Stimulated activated CD8-positive, alpha-beta memory T cell treated with anti-CD3 and anti-CD28 coated beads, Interleukin-4, amount 100 ng/mL, for 4 hours (primary cell): ENCODE measurements at regions not wholly inside any gene's neighbourhood (a gene's known extent, or its start where the extent isn't known, plus 50 kb on each side); places are given as distances from the start of the nearest gene placed in this dataset.
"Not testable (repeated sequence)": the region's sequence is repeated elsewhere in the genome, so short reads cannot be mapped to it uniquely, and the experiment has no call there.

Source experiments
- DNase-seq, 2 donors: peaks; one replicate each; pipeline ENCODE4 v3.0.0-alpha.2; 2020; ENCODE audit warnings: low read depth in 2 of 2, low spot score in 1 of 2

DNA sequence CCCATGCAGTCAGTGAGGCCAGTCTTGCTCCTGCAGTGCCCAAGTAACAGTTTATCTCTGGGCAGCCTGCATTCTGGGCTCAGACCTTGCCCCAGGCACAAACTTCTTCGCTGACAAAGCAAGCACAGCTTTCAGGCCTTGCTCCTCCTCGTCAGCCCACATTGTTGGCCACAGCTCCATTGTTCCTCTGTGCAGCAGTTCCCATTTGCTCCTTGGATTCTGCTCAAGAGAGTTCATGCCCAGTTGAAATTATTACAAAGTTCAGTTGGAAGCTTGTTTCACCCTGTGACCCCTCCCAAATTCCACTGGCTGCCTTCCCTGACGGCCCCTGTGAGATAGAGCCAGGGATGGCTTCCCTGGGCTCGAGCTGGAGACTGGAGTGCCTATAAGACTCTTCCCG lies 163.4 kb upstream of the DDHD1 start:
- no peak for DNase-seq

DNA sequence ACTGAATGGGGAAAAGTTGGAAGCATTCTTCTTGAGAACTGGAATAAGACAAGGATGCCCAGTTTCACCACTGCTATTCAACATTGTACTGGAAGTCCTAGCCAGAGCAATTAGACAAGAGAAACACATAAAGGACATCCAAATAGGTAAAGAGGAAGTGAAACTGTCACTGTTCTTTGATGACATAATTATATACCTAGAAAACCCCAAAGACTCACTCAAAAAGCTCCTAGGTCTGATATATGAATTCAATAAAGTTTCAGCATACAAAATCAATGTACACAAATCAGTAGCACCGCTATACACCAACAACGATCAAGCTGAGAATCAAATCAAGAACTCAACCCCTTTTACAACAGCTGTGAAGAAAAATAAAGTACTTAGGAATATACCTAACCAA lies 157.3 kb upstream of the DDHD1 start:
- no peak for DNase-seq

DNA sequence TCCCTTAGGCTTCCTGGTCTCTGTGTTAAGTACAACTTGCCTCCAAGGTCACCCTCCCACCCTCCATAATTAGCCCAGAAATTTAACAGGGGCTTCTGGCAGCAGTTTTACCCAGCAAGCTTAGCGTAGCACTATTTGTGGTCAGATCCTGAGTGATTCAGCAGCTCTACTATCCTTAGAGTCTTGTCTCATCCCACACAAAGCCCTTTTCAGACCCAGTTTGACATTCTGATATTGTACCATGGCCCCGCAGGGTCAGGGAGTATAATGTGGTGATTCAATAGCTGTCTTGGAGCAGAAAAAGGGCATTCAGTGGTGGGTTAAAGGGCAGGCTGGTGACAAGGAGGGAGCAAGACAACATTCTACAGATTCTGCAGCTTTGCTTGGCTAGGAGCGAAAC lies 153.8 kb upstream of the DDHD1 start:
- DNase-seq: no peak

DNA sequence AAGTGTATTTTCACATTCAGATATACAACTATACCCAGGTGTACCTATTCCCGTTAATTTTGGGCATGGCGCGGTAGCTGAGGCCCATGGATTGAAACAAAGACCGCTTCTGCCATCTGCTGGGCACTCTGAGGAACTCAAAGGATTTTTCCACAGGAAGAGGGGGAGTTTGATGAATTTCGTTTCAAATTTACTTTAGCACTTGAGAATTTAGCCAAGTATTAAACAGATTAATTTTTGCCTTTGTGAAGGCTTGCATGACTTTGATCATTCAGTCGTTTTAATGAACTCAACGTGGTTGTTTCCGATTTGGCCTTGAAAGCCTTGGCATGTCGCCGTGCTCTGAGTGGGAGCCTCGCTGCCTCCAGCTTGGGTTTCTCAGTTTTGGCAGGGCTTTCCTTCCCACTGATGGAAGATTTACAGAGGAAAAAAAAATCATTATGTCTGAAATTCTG lies 153.2 kb upstream of the DDHD1 start:
- peak in 1 of 2 donors; percentile 5 for DNase-seq

DNA sequence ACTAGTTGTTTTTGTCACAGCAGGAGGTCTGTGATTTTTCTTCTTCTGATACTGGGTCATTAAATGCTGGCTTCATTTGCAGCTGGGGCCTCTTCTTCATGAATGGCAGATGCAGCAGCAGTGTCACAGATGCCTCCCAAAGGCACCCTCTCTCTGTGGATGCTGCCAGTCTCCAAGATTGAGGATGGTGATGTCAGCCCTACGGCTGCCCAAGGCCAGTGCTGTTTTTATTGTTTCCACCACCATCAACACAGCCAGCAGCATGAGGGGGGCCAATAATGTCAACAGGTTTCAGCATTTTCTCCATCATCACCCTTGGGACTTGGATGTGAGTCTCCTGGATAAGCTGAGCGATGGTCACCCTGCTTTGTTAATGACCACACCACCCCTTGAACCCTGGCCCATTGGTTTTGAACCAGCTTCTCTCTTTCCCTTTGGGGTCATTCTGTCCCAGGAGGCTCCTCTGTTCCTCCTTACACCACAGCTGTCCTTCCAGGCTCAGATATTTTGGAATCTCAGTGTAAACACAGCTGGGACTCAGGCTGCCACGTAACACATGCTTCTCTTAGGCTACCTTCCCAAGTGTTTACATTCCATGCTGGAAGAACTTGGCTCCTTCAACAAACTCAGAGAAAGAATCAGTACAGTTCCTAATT lies 151.7 kb upstream of the DDHD1 start:
- no peak for DNase-seq

DNA sequence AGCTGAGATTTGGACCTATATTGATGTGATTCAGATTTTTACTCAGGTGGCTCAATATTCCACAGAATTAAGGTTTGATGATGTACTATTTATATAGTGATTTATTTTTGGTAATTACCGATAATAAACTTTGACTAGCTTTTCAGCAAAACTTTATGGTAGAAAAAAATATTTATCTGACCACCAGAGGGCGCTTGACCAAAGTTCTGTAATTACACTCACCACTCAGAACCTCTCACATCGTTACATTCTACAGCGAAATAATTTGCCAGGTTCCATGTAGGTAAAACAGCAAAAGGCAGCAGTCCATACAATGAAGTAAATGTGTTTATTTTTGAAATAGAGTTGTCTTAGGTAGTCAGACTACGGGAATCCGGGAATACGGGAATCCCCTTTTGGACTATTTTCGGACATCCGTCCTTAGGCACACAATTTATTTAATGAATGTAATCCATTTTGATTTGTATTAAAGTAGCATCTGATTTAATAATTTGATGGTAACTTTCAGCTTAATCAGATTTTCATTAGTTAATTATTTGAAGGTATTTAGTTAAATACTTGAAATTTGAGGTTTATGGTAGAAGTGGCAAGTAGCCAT lies 143.0 kb upstream of the DDHD1 start:
- no peak for DNase-seq

DNA sequence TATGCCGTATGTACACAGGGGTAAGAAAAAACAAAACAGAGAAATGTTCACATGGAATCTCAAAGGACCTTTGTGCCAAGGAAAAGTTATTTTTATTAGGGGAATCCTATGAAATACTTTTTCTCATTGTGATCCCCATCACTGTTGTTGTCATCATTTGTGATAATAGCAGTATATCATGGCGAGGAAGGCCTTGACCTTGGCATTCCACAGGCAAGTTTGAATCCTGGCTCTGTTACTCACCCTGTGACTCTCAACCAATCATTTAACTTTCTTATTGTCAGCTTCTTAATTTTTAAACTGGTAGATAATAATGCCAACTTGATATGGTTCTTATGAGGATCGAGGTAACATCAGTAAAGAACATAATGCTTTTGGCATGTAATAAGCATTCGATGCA lies 142.2 kb upstream of the DDHD1 start:
- DNase-seq: no peak

DNA sequence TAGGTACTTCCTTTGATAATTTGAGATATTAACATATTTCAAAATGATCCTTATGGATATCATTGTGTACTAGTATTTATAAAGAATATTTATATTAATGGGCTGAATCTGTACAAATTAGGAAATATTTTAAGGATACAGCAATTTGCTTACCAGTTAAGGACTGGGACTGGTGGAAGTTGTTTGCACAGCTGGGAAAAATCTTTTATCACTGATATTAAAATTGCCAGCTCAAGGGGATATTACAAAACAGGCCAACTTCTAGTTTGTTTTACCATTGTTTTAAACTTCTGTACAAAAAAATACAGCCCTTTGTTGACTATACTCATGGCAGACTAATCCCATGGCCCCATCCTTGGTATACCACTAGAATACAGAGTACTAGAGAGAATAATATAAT lies 133.2 kb upstream of the DDHD1 start:
- no peak for DNase-seq

DNA sequence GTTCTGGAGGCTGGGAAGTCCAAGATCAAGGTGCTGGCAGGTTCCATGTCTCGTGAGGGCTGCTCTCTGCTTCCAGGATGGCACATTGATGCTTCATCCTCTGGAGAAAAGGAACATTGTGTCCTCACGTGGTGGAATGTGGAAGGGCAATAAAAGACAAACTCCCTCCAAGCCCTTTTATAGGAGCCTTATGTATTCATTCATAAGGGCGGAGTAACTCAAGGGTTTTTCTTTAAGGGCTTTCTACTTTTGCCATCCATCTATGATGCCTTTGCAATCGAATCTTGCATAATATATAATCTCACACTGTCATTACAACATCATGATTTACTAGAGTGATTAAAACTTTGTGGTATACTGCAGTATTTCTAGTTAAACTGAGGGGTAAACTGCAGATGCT lies 132.7 kb upstream of the DDHD1 start:
- DNase-seq: no peak

DNA sequence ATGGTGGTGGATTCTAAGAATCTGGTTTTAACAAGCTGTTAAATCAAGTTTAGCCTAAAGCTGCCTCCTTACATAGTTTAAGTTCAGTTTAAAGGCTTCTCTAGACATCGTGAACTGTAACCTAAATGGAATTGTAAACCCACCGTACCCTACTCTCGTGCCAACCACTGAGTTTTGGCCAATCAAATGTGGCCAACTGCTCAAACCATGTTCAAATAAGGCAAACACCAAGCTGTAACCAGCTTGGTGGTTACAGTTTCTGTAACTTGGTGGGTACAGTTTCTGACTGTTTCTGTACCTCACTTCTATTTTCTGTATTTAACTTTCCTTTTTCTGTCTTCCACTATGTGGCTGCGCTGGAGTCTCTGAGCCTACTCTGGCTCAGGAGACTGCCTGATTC lies 131.9 kb upstream of the DDHD1 start:
- no peak for DNase-seq

DNA sequence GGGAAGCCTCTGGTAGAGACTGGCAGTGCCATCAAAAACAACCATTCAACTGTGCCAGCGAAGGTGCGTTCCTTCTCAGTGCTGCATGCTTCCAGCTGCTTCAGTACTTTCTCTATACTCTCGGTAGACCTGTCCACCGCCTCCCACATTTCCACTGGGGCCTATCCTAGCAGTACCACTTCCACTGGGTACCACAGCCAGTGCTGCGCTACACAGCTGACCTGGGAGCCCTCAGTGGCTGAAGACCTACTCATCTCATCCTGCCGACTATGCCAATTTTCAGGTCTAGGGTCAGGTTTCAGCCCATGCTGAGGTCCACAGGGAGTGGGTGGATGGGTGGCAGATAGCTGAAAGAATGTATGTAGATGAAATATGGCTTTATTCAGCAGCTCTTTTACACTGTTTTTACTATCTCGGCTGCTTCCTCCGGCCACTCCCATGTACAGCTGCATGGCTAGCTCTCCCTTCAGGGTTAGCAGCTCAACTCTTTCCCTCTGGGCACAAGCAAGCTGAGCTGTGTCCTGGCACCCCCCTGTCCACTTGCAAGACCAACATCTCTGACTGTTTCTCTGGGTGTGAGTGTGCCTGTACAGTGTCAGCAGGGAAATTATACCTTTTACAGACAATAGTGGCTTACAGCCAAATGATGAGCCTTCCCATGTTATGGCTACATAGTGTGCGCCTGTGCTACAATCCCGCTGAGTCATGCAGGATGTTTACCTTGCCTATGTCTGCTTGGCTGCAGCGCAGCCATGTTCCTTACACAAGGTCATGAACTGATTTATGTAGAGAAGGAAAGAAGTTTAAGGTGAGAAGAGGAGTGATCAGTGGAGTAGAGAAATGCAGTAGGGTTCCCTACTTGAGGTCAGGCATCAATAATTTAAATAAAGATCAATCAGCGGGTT lies 125.7 kb upstream of the DDHD1 start:
- DNase-seq: no peak

DNA sequence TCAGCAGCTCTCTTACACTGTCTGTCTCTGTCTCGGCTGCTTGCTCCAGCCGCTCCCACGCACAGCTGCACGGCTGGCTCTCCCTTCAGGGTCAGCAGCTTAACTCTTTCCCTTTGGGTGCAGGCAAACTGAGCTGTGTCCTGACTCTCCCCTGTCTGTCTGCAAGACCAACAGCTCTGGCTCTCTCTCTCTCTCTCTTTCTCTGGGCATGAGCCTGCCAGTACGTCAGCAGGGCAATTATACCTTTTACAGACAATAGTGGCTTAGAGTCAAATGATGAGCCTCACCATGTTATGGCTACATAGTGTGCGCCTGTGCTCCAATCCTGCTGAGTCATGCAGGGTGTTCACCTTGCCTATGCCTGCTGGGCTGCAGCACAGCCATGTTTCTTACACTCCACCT lies 120.5 kb upstream of the DDHD1 start:
- DNase-seq: no peak

DNA sequence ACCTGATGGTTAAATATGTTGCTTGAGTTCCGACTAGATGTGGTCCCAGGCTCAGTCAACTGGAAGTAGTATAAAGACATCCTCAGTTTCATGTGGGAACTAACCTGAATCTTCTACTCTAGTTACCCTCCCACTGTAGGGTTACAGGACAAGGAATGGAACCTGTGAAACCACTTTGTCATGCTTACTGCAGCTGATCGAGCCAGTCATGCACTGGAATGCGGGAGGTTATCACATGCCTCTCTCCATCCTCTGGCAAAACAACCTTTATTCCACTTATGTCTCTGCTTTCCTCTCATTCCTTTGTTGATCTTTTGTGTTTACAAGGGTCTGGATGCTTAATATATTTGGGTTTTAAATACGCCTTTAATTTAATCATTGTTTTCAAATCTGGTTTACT lies 111.9 kb upstream of the DDHD1 start:
- no peak for DNase-seq

DNA sequence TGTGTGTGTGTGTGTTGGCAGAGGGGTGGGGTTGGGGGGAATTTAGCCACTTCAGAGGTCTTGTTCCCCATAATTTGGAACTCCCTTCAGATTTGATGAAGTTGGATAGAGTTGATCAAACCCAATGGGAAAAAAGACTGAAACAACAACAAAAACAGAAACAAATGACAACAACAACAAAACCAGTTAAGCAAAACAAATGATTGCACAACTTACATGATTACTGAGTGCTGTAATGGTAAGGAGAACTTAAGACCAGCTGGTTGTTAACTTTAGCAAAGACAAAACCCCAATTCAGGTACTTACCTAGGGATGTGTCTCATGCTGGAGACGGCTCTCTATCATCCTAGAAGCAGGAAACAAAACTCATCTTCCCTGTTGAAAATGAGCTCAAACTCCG lies 107.8 kb upstream of the DDHD1 start:
- DNase-seq: no peak

DNA sequence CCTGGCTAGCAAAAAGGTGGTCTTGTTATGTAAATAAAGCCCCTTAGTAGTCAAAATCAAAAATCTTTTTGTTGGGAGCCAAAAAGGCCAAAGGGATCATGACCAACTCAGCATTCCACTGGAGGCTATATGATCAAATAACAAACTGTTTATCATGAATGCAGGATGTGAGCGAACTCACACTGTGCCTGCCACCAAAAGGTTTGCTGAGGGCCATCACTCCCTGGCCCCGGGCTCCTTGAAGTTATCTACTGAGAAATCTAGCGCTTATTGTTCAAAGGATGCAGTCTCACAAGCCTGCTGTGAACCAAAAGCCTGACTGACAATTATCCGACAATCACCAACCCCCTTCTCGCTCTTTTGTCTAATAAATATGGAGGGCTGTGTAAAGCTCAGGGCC lies 107.2 kb upstream of the DDHD1 start:
- DNase-seq: no peak

DNA sequence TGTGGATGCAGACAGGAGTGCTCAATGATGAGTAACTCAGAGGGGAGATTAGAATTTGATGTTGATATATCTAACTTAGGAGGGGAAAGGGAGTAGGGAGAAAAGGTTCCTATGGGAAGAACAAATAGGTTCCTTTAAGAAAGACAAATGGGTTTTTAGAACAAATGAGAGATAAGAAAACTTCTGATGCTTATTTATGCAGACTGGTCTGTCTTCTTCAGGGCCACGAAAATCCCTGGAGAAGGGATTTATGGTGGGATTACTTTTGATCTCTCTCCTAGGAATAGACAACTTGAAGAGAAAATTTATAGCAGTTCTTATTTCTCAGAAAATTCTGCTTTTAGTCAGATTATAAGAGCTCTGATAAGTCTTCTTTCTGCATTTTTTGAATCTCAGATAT lies 99.0 kb upstream of the DDHD1 start:
- DNase-seq: no peak

DNA sequence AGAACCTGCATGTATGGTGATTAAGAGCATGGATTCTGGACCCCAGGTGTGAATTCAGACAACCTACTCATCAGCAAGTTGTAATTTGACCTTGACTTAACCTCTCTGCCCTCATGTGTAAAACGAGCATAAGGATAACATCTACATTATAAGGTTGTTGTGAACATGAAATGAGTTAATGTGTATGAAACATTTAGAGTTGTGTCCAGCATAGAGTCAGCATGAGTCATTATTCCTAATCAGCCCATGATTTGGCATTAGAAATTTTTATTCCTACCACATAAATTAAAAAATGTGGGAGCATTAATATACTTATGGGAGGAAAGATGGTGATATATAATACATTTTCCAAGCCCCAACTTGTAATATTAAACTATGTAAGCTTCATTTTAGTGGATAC lies 95.9 kb upstream of the DDHD1 start:
- no peak for DNase-seq

DNA sequence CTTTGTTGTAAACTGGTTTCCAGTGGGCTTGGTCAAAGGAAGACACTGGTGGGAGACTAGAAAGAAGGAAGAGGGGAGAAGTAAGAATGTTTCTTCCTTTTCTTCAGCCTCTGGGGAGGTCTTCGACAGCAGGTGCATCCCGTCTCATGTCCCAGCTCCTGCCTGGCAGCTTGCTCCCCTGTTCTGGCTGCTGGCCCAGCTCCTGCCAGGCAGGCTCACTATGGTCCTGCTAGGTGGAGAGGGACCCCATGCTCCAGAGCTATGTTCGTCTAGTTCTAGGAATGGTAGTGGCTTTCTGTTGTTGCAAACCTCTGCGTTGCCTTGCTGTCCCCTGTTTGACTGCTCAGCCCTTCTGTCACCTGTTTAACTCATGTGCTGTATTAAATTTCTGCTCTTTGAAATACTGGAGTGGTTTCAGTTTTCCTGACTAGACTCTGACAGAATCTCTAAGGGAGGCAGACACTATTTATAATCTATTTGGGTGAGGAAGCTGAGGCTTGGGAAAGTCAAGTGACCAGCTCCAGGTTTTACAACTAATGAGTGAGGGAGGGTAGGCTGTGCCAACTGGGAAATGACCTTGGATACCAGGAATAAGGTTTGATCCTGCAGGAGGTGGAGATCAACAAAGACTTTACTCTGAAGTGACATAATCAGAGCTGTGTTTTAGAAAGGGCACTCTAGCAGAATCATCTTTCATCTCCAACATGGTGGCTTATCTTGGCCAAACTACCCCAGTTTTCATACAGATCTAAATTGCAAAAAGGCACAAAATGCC lies 94.7 kb upstream of the DDHD1 start:
- no peak for DNase-seq

DNA sequence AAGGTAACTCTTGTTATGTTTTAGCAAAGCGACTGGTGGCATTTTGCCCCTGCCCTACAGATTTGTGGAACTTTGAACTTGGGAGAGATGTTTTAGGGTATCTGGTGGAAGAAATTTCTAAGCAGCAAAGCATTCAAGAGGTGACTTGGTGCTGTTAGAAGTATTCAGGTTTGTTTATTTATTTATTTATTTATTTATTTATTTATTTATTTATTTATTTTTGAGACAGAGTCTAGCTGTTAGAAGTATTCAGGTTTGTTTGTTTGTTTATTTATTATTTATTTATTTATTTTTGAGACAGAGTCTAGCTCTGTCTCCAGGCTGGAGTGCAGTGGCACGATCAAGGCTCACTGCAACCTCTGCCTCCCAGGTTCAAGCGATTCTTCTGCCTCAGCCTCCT lies 89.8 kb upstream of the DDHD1 start:
- DNase-seq: not testable (repeated sequence)

DNA sequence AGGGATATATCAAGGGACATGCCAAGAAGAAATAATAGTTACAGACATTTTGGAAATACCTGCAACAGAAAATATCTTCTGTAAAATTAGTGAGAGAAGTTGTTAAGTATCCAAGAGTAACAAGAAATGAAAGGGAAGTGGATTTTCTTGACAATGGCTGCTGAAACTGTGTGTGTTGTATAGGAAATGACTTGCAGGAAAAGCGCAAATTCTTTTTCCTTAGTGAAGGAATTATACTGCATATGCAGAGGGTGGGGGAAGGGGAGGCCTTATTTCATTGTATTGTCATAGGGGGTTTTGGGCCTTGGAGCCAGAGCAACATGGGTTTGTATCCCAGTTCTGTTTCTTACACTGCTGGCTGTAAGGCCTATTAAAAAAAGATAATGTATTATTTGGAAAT lies 84.4 kb upstream of the DDHD1 start:
- DNase-seq: no peak

DNA sequence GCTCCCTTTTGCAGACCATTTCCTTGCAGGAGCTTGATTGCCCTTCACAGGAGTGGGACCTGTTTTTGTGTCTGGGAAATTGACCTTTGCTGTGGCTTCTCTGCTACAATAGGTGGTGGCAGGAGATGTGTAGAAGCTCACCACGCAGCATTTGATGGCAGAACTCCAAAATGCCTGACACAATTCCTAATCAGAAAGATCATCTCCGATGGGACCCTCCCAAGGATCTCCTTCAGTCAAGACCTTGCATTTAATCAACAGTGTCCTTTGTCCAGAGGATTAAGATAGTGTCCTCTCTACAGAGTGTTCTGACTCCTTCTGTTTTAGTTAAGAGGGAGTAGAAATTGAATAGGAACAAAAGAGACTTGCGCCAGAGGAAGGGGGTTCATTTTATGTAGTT lies 83.6 kb upstream of the DDHD1 start:
- DNase-seq: no peak

DNA sequence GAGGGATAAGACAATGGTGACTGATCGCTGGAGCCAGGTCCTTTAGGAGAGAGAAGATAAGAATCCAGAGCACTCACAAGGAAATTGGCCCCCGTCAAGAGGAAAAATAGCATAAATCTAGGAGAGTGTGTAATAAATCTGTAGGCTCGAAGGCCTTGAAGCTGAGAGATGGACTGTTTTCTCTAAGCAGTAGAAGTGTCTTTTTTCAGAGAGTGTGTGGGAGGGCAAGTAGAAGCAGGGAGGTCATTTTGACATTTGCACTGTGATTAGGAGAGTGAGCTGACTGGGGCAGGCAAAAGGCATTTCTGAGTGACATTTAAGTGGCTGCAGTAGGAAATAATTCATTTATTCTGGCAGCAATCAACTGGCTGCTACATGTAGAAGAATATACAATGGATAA lies 78.0 kb upstream of the DDHD1 start:
- no peak for DNase-seq
